ENCODE measurements at regions not wholly inside any gene's neighbourhood (a gene's known extent, or its start where the extent isn't known, plus 50 kb on each side); places are given as distances from the start of the nearest gene placed in this dataset.

GRCh38 chr10:106217627-106218026 is 946.9 kb downstream of the SORCS1 start:
- no peaks in the 10 kb centered on the region for H3K36me3 ChIP-seq (ENCODE audit: control insufficient read depth in 2 of 2, extremely low read depth in 1 of 2, insufficient read depth in 2 of 2, low read length in 2 of 2)
- no peaks in the 10 kb centered on the region for H3K4me1 ChIP-seq (ENCODE audit: control insufficient read depth, extremely low read depth, insufficient read depth, low read length)
- intact Hi-C loops (cut with micrococcal nuclease) = no loop called here
- CTCF ChIA-PET = no interaction called here
- FAIRE-seq (no peak), DNase-seq (ENCODE audit: low read depth, low spot score) (no peak)
- H2AFZ ChIP-seq (ENCODE audit: low read depth, low read length) = no peak overlapping the region
- H3K27ac ChIP-seq (ENCODE audit: insufficient read depth, low read depth, low read length) = no peak overlapping the region
- dilution Hi-C loops (cut with MboI; ENCODE audit: extremely low pct_ligation_motif_present, low sequenced_read_pairs) = no loop called here
- POLR2A ChIA-PET = no interaction called here
- no peak overlapping the region for H3K4me3 ChIP-seq (replicated peaks in 1 of 3; ENCODE audit: insufficient read depth in 1 of 3, low read depth in 1 of 3, low read length in 3 of 3)
- H3K9ac ChIP-seq (replicated peaks; ENCODE audit: extremely low read depth, insufficient read depth, low read length) = no peak overlapping the region
- H3K4me2 ChIP-seq (ENCODE audit: insufficient read depth, low read length) = no peak overlapping the region
- H3K9me1 ChIP-seq (replicated peaks; ENCODE audit: control insufficient read depth, extremely low read depth, insufficient read depth, low read length) = no peaks in the 10 kb centered on the region
- H4K20me1 ChIP-seq (replicated peaks; ENCODE audit: control insufficient read depth, extremely low read depth, insufficient read depth, low read length) = no peaks in the 10 kb centered on the region
- H3K27me3 ChIP-seq (ENCODE audit: control insufficient read depth in 2 of 2, insufficient read depth in 2 of 2, low read length in 2 of 2) = no peaks in the 10 kb centered on the region
- BruUV-seq (replicated peaks) = no TSS peak
- no peaks in the 10 kb centered on the region for H3K9me3 ChIP-seq (replicated peaks; ENCODE audit: control insufficient read depth, insufficient read depth, low read length)
- H3K79me2 ChIP-seq (ENCODE audit: control insufficient read depth, insufficient read depth, low read length) = no peaks in the 10 kb centered on the region
- TF ChIP-seq CTCF (IDR thresholded peaks at IDR 0.05; ENCODE audit: extremely low read depth in 1 of 2, insufficient read depth in 1 of 2, low read depth in 1 of 2, low read length in 2 of 2) (no peak), POLR2AphosphoS5 (IDR thresholded peaks at IDR 0.05; ENCODE audit: insufficient read depth, low read depth, low read length) (no peak), JUN (IDR thresholded peaks at IDR 0.05; ENCODE audit: borderline replicate concordance, insufficient read depth, insufficient read length, low read depth) (no peak), EZH2 (IDR thresholded peaks at IDR 0.05; ENCODE audit: borderline replicate concordance, low read depth, low read length, severe bottlenecking) (no peak), FOS (IDR thresholded peaks at IDR 0.05; ENCODE audit: borderline replicate concordance, insufficient read depth, low read length) (no peak), MYC (IDR thresholded peaks at IDR 0.05; ENCODE audit: low read depth, low read length) (no peak), MAX (IDR thresholded peaks at IDR 0.05; ENCODE audit: insufficient read depth, insufficient read length) (no peak), POLR2A (IDR thresholded peaks at IDR 0.05; ENCODE audit: low read depth, low read length) (no peak), GATA2 (IDR thresholded peaks at IDR 0.05; ENCODE audit: insufficient read depth, insufficient read length, low read depth, low read length) (no peak)

Measured in endothelial cell of umbilical vein (primary cell).